DND-41 (cell line): ENCODE measurements at regions not wholly inside any gene's neighbourhood (a gene's known extent, or its start where the extent isn't known, plus 50 kb on each side); places are given as distances from the start of the nearest gene placed in this dataset.

Experiments
- CTCF ChIP-seq: IDR thresholded peaks from 2 replicates; pipeline ENCODE4 v1.5.1; 2012; ENCODE audit warnings: borderline replicate concordance, low read length, moderate library complexity, mild to moderate bottlenecking; ENCODE audit not compliant: poor library complexity, severe bottlenecking; ENCODE audit errors: extremely low read depth
- EZH2 ChIP-seq: IDR thresholded peaks from 3 replicates; pipeline ENCODE4 v1.6.1; 2012; ENCODE audit warnings: borderline replicate concordance, low read depth, mild to moderate bottlenecking, moderate library complexity, low read length, inconsistent platforms; ENCODE audit not compliant: severe bottlenecking

- TF ChIP-seq EZH2 (no peak), CTCF (no peak)
These were observed 492.4 kb upstream of the TMPO start for GRCh38 chr12:98022961-98023360.
